Activated gamma-delta T cell treated with anti-CD3 and anti-CD28 coated beads, Interleukin-2, amount 50 U/mL, for 16 hours (primary cell): ENCODE measurements at regions not wholly inside any gene's neighbourhood (a gene's known extent, or its start where the extent isn't known, plus 50 kb on each side); places are given as distances from the start of the nearest gene placed in this dataset.

Source experiments
- DNase-seq: peaks from one replicate; pipeline ENCODE4 v3.0.0-alpha.2; 2020; ENCODE audit warnings: low read depth

DNA sequence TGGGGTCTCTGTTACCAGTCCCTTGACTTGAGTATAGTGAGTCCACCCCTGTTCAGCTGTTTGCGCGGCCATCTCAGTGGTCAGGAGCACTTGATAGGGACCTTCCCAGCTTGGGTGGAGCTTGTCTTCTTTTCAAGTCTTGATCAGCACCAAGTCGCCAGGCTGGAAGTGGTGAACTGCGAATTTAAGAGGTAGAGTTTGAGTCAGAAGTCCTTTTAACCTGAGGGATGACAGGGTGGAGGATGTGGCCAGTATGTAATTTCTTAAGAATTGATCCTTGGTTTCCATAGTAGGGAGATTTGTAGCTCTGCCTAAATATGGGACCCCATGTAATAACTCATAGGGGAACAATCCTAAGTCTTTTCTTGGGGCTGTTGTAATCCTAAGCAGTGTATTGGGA lies 86.3 kb upstream of the XCR1 start:
- DNase-seq = no peak

DNA sequence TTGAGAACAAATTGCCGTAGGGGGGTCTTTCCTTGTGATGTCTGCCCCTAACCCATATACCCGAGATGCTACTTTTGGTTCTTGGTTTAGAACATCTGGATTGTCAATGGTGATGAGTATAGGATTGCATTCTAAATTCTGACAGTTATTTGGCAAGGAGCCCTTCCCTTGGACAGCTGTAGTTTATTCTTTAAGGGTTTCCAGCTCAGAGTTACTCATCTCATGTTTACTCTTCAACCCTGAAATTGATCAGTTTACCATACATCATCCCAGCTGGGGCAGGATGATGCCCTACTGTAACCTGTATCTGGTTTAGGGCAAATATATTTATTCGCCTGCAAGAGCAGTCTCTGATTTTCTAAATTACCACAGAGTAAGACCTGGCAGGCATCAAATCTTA lies 85.7 kb upstream of the XCR1 start:
- DNase-seq = no peak

DNA sequence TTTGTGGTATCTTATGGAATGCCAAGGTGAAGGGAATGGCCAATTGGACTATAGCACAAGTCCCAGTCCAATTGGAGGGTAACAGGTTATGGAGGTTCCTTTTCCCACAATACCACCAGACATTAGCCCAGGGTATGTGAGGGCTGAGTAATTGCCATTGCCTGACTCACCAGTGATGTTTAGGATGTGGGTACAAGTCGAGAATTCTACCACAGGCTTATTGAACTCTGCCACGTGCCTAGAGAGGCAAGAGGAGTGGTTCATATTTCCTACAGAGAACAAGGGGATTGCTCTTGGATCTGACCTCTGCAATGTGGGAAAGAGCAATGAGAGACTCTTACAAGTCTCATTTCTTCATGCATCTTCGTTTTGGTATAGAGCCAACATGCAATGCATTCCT lies 85.0 kb upstream of the XCR1 start:
- DNase-seq = no peak

DNA sequence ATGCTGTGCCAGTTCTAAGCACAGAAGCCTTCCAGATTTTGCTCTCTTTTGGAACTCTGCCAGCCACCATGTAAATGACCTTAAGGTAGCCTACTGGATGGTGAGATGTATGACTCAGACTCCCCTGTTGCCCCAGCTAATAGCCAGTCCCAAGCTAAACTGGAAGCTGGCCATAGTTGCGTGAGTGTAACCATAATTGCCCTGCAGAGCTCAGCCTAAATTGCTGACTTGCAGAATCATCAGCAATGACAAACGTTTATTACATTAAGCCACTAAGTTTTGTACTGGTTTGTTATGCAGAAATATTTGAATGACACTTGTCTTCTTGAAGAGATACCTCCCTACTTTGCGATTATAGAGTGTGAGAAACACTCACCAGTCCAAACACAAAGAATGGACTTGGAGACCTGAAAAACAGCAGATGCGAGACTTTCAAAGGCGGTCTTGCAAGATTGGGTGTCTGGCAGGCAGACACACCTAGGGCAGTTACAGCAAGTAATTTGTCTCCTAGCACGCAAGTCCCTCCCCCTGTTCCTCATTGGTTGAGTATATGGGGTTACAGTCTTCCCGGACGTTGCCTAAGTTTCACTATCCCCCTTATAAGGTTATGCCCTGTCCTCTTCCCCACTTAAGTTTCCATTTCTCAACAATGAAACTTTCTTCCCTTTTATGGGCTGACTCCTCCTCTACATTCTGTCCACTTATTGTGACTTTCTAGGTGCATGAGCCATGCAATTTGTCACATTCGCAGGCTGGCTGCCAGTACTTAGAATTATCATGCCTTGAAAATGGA lies 83.6 kb upstream of the XCR1 start:
- no peak for DNase-seq

DNA sequence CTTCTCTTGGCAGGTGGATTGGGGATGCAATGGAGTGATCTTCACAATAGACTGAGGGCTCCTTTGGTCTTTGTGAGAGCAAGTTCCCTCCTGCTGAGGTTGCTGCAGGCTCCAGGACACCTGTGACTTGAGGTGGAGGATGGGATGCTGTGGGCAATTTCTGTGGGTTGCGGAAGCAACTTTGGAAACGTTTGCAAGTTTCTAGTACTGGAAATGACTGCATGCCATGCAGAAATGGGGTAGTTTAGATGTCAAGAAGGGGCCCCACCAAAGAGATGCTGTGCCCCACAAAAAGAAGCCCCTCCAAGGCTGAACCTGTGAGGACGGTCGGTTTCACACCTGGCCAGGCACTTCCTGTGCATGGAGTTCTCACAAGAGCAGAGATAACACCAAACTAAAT lies 80.4 kb upstream of the XCR1 start:
- peak; percentile 14 for DNase-seq

DNA sequence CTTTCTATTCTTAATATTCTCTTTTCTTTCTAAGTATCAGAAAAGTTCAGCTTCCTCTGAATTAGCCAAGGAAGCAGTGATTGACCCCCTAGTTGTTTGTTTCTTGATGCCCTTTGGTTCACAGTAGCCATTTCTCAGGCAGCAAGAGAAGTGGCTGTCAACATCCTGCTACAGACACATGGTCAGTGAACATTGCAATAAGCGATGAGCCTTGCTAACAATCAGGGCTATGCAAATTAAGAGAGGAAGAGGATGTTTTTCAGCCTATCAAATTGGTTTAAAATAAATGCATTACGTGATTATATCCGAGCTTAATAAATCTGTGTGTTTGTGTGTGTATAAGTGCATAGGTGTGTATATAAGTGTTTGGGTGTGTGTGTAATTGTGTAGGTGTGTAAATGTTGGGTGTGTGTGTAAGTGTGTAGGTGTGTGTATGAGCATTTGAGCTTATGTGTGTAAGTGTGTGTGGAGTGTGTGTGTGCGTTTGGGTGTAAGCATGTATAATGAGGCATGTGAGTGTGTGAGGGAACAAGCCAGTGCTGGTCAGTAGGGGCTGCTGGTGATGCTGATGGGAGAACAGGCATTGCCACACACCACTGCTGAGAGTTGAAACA lies 78.1 kb upstream of the XCR1 start:
- no peak for DNase-seq

DNA sequence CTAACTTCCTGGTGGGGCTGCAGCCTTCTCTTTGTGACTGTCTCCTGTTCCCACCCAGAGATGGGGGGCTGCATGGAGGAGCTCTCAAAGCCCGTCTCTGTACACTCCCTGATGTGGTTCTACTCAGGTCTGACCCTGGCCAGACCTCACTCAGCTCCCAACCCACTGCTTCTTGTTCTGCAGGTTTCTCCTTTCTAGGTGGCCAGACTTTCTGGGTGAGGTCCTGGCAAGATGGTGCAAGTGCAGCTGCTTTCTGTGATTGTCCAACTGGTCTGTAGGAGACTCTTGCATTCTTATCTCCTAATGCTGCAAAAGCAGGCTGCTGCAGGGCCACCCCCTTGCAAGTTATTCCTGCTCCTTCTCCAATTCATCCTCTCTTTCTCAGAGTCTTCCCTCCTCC lies 77.4 kb upstream of the XCR1 start:
- no peak for DNase-seq

DNA sequence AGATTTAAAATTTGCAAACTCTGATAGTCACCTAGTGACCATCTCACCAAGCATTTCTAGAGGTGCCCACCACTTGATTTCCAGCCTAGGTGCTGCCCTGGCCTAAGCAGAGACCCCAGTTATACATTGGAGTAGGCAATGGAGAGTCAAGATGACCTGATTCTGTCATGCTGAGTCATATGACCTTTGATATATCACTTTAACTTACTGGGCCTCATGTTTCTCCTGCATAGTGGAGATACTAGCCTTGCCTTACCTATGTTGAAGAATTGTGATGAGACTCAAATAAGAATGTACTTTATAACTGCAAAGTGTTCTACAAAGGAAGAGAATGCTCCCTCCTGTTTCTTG lies 75.5 kb upstream of the XCR1 start:
- DNase-seq = no peak

DNA sequence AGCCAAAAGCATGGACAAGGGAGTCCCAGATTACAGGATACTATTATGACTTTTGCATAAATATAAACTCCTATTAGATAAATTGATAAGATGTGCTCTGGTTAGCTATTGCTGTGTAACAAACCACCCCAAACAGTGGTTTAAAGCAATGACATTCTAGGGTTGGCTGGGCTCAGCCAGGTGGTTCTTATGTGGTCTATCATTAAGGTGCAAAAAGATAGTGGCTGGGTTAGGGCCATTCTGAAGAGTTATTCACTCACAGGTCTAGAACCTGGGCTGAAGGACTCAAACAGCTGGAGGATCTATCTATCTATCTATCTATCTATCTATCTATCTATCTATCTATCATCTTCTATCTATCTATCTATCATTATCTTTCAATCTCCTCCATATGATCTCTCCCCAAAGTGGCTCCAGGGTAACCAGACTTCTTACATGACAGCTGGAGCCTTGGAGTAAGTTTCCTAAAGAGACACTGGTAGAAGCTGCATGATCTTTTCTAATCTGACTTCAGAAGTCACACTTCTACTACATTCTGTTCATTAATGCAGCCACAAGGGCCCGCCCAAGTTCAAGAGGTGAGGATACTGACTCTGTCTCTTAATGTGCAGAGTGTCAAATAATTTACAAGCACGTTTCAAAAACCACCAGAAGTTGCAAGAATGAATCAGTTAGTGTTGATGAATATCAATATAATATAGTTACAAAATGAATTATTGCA lies 74.9 kb upstream of the XCR1 start:
- no peak for DNase-seq

DNA sequence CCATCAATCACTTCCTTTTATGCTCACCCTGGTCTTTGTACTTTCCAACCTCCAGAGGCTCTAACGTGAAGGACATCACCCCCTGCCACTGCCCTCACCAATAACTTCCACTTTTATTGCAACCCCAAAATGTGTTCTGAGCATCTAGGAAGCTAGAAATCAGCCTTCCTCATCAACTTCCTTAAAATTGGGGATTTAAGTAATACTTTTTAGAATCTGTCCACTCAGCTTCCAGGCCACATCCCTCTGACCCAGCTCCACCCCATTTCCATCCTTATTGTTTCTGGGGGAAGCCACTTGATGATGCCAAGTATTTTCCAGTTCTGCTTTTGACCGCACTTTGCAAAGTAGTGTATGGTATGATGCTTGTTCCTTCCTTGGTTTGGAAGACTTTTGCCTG lies 73.5 kb upstream of the XCR1 start:
- no peak for DNase-seq

DNA sequence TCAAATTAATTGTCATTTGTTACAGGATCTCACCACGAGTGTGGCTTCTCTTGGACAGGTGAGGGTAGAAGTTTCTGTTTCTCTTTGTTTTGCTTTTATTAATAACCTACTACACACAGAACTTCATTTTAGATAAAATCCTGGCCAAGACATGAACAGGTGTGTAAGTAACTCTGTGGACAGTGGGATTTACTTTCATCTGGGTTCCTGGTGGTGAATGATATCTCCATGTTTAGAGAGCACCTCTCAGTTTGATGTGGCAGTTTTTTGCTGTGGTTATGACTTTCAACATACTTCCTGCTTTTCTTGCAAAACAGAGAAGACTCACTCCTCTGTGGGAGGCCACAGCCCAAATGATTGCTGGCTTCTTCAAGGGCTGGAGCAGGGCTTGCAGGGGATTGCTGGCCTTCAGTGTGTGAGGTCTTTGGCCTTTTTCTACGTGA lies 71.1 kb upstream of the XCR1 start:
- DNase-seq = peak; percentile 16

DNA sequence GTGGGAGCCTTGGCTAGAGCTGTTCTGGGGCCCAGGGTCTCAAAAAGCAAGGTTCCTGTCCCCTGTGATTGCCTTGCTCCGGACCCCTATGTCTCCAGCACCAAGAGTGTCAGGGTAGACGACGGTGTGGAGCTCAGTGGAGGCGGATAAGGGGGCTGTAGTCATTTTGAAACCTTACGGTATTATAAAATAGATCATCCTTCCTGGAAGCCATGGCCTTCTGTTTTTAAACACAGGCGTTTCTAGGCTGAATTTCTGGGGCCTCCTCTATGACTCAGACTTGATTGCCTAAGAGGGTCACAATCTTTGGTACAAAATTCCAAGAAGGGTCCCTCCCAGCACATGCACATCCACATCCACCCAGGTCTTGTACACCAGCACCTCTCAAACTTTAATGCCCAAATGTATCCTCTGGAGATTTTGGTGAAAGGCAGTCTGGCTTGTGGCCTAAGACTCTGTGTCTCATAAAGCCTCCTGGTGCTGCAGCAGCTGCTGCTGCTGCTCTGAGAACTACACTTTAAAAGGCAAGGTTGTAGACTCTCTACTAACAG lies 70.5 kb upstream of the XCR1 start:
- DNase-seq = no peak

DNA sequence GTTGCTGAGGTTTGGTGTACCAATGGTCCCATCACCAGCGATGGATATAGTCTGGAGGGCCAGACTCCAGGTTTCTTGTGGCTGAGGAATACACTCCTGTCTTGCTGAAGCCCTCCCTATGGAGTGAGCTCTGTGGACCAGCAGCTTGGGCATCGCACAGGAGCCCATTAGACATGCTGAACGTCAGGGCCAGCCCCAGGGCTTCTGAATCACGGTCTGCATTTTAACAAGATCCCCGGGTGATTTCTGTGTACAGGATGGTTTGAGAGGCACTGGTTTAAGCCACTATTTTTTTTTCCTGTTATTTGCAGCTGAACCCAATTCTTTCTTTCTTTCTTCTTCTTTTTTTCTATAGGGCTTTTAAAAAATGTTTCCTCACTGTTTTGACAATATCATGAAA lies 69.5 kb upstream of the XCR1 start:
- no peak for DNase-seq

DNA sequence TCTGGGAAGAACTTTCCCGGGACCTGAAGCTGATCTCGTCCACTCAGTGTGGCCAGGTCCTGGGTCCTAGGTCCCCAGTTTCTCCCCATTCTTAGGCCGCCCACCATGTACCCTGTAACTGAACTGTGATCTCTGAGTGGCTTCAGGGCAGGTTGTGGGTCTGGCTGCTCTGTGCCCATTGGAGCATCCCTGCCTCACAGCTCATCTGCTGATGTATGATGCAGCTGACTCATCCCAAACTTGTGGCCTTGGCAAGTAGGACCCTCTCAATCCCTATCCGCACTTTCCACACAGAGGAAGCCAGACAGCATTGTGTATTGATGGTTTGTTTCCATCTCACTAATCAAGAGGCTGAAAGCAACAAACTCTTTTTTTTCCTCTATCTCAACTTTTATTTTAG lies 69.1 kb upstream of the XCR1 start:
- DNase-seq = no peak

DNA sequence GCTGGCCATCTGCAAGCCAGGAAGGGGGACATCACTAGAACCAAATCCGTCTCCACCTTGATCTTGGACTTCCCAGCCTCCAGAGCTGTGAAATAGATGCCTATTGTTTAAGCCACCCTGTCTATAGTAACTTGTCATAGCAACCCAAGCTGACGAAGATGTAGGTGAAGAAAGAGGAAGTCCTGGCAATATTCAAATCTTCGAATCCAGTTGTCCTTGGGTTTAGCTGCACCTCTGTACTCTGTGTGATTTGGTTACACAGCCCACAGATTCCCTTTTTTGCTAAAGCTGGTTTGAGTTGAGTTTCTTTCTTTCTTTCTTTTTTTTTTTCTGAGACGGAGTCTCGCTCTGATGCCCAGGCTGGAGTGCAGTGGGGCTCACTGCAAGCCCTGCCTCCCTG lies 68.0 kb upstream of the XCR1 start:
- DNase-seq = no peak

DNA sequence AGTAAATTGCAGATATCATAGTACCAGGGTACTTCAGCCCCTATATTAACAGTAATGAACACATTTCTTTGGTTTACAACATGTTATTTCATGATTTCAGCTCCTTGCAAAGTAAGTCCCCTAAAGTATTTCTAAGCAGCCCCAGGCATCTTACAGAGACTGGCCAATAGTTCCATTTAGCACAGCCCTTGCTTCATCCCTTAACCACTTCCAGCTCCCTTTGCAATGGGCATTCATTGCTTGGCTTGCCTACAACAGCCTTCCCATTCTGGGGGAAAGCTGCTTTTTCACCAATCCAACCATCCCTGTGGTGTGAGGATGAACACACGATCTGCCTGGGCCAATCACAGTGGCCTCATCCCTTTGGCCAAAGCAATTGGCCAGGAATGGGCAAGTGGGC lies 67.2 kb upstream of the XCR1 start:
- DNase-seq = no peak

DNA sequence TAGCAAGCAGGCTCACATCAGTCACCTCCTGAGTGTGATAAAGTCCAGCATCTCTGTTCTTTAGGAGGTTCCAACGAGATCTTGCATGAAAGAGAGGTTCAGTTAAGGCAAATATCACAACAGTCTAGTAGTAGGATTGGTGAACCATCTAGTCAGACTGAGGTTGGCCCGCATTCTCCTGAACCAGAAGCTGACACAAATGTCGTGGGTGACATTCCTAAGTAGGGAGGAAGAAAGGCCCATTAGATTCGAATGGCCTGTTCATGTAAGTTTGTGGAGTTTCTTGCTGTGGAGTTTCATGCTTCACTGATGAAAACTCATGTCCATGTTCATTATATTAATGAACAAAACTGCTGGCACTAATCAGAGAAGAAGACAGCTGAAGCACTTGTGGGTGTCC lies 66.7 kb upstream of the XCR1 start:
- no peak for DNase-seq

DNA sequence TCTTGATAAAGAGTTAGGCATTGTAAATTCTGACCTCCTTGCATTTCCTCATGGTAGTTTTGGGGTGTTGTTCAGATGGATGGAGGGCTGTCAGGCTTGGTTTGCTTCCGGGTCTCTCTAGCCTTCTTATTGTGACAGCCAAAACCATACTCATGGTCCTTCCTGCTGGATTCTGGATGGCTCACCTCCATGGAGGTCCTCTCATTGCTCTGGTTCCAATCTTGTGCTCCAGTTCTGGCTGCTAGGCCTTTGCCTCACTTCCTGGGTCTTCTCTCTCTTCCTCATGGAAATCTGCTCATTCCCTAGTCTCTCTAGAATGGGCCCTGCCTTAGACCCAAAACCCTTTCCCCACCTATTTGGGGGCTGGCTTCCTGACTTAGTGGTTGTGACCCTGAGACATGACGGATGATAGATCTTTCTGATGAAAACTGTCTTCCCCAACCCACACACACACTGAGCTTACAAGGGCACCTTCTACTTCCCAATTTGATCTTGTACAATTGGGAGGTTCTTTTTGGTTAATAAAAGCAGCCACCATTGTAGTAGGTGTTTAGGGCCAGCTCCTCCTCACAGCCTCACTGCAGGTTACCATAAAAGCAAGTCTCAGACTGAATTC lies 66.2 kb upstream of the XCR1 start:
- no peak for DNase-seq

DNA sequence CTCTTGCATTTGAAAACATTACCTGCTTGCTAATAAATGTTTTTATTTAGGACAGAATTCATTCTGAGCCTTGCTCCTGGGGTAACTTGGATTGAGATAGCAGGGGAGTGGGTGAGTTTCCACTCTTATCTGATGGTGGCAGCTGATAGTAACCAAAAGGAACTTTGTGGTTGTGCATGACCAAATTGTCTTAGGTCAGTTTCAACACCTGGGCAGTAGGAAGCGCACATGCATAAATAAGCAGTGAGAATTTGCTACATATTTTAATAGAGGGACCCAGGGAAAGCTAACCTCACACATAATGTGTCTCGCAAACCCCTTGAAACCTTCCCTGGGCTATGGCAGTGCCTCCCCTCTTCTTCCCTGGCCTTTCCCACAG lies 65.4 kb upstream of the XCR1 start:
- no peak for DNase-seq

DNA sequence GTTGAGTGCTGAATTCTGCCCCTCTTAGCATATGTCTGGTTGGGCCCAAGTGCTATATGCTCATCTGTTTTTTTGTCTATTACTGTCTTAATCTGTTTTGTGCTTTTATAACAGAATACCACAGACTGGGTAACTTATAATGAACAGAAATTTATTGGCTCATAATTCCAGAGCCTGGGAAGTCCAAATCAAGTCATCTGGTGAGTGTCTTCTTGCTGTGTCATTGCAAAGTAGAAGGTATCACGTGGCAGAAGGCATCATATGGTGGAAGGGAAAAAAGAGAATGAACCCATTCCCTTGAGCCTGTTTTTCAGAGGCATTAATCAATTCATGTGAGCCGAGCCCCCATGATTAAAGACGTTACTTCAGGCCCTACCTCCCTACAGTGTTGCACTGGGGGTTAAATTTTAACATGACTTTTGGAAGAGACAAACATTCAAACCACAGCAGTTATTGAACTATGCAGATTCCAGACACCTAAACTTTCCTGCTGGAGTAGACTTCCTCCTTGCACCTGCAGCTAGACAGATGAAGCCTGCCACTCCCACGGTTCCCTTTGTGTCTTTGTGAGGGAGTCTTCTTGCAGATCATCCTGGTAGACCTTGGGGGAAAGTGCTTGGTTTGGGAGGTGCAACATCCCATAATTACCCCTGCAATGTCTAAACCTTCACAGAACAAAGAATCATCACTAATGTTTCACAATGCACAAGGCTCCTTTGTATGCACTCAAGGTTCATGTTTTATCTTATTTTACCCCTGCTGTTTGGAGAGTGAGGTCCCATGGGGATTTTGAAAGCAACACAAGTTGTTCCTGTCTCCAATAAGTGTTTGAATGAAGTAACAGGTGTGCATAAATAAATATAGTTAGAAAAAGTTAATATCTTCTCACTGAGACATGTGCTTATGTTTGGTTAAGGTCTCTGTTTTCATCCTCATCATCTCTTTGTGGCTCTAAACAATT lies 64.7 kb upstream of the XCR1 start:
- no peak for DNase-seq

DNA sequence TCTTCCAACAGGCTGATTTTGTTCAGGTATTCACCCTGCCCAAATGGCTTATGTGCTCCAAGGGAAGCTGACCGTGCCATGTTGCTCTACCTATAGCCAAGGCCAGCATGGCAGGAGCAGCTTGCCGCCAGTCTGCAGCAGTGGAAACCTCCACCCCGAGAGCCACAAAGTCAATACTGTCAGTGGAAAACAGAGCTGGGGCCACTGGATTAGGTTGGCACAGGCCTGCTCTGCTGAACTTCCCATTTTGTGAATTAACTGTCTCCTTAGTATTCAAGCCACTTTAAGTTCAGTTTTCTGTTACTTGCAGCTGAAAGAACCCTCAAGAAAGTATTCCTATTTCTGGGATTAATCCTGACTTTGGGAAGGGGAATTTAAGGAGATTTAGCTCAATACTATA lies 63.8 kb upstream of the XCR1 start:
- DNase-seq = no peak

DNA sequence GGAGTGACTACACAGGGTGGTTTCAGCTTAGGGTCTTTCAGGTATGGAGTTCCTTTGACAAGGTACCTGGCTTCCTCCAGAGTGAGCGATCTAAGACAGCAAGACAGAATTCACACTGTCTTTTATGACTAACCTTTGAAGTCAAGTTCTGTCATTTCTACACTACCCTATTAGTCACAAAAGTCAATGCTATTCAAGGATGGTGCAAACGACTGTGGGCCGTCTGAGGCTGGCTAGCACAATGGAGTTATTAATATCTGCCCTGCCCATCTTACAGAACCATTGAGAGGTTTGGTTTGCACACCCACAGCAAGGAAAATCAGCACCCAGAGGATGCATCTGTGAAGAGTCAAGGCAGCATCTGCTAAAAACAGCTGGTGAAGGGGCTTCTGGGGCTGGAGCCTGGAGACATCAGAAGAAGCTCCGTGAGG lies 62.9 kb upstream of the XCR1 start:
- no peak for DNase-seq
